SK-N-SH (cell line): ENCODE measurements at regions not wholly inside any gene's neighbourhood (a gene's known extent, or its start where the extent isn't known, plus 50 kb on each side); places are given as distances from the start of the nearest gene placed in this dataset.

Source experiments
- CTCF ChIA-PET: fragments of 300-600, 350-600 bp; formaldehyde crosslinking; extraction: SDS; loops from one replicate; lab custom pipeline; 2021; lab: Yijun Ruan, JAX
- POLR2A ChIA-PET: fragments of 350-600 bp; sonication (Branson Sonifier 250); formaldehyde crosslinking; extraction: SDS; loops from one replicate; lab custom pipeline; 2020; ENCODE audit warnings: antibody characterized with exemption, inconsistent platforms; lab: Yijun Ruan, JAX
- DNase-seq: peaks from one replicate; pipeline ENCODE4 v3.0.0; 2012
- H2AFZ ChIP-seq: fragments of 200-600 bp; sonication (generic); 2 replicates; pipeline ENCODE4 v1.8.1; 2016; ENCODE audit warnings: antibody characterized with exemption, mild to moderate bottlenecking, low read depth
- H3F3A ChIP-seq: fragments of 200-600 bp; sonication (generic); replicated peaks from 2 replicates; pipeline ENCODE3; 2016; ENCODE audit warnings: antibody characterized with exemption, mild to moderate bottlenecking; ENCODE audit not compliant: insufficient read depth
- H3K27ac ChIP-seq, 2 experiments: fragments of 200-500 bp in 1 of 2; fragments of 200-600 bp in 1 of 2; sonication (Bioruptor generic) in 1 of 2; sonication (generic), shearing (Covaris generic) in 1 of 2; 2 replicates each; pipeline versions ENCODE4 v1.5.1 to v1.6.1; 2014 to 2016; ENCODE audit warnings: low read depth in 2 of 2, inconsistent platforms in 1 of 2, low read length in 1 of 2, mild to moderate bottlenecking in 1 of 2, mixed read lengths in 1 of 2
- H3K27me3 ChIP-seq: fragments of 200-600 bp; sonication (generic), shearing (Covaris generic); 2 replicates; pipeline ENCODE4 v1.6.1; 2016; ENCODE audit warnings: mixed run types; ENCODE audit not compliant: insufficient read depth
- H3K36me3 ChIP-seq, 2 experiments: fragments of 200-500 bp in 1 of 2; fragments of 200-600 bp in 1 of 2; sonication (Bioruptor generic) in 1 of 2; sonication (generic) in 1 of 2; replicated peaks in 1 of 2; 2 replicates each; pipeline versions ENCODE3 to v1.5.1; 2014 to 2016; ENCODE audit warnings: low read length in 1 of 2, mild to moderate bottlenecking in 1 of 2; ENCODE audit not compliant: insufficient read depth in 2 of 2, control insufficient read depth in 1 of 2
- H3K4me1 ChIP-seq, 2 experiments: fragments of 200-500 bp in 1 of 2; fragments of 200-600 bp in 1 of 2; sonication (Bioruptor generic) in 1 of 2; sonication (generic), shearing (Covaris generic) in 1 of 2; 2 replicates each; pipeline versions ENCODE4 v1.5.1 to v1.6.1; 2014 to 2016; ENCODE audit warnings: low read depth in 1 of 2, low read length in 1 of 2, mixed run types in 1 of 2; ENCODE audit not compliant: insufficient read depth in 2 of 2, control insufficient read depth in 1 of 2
- H3K4me2 ChIP-seq: fragments of 200-600 bp; sonication (generic), shearing (Covaris generic); 2 replicates; pipeline ENCODE4 v1.6.1; 2017; ENCODE audit warnings: mixed run types
- H3K4me3 ChIP-seq, 2 experiments: fragments of 200-500 bp in 1 of 2; fragments of 200-600 bp in 1 of 2; sonication (Bioruptor generic) in 1 of 2; sonication (generic), shearing (Covaris generic) in 1 of 2; 2 replicates each; pipeline versions ENCODE4 v1.5.1 to v1.8.1; 2014 to 2016; ENCODE audit warnings: low read depth in 2 of 2, inconsistent platforms in 1 of 2, low read length in 1 of 2, mild to moderate bottlenecking in 1 of 2, mixed read lengths in 1 of 2, moderate library complexity in 1 of 2
- H3K79me2 ChIP-seq: fragments of 200-600 bp; sonication (generic); 2 replicates; pipeline ENCODE4 v1.8.1; 2017; ENCODE audit warnings: mild to moderate bottlenecking; ENCODE audit not compliant: insufficient read depth
- H3K9ac ChIP-seq: fragments of 200-600 bp; sonication (generic); 2 replicates; pipeline ENCODE4 v1.6.1; 2017; ENCODE audit warnings: mixed run types
- H3K9me2 ChIP-seq: fragments of 200-600 bp; sonication (generic); 2 replicates; pipeline ENCODE4 v1.6.1; 2017; ENCODE audit warnings: mixed run types
- H3K9me3 ChIP-seq: fragments of 200-600 bp; sonication (generic); 2 replicates; pipeline ENCODE4 v1.6.1; 2017; ENCODE audit warnings: mixed run types, mild to moderate bottlenecking, moderate library complexity
- H4K20me1 ChIP-seq: fragments of 200-600 bp; sonication (generic); 2 replicates; pipeline ENCODE4 v1.6.1; 2017; ENCODE audit warnings: mild to moderate bottlenecking, mixed run types; ENCODE audit not compliant: insufficient read depth
- ELF1 ChIP-seq: IDR thresholded peaks from 2 replicates; pipeline ENCODE4 v1.4.0; 2012
- EP300 ChIP-seq, 2 experiments: IDR thresholded peaks; 2 replicates each; pipeline versions ENCODE4 v1.4.0 to v1.6.1; 2012; ENCODE audit warnings: borderline replicate concordance in 1 of 2, low read depth in 1 of 2, low read length in 1 of 2
- EZH2phosphoT487 ChIP-seq: fragments of 200-600 bp; sonication (generic); IDR thresholded peaks from 2 replicates; pipeline ENCODE4 v1.6.1; 2017; ENCODE audit warnings: low read depth, mixed run types, mild to moderate bottlenecking, antibody characterized with exemption, moderate library complexity, borderline replicate concordance
- FOXM1 ChIP-seq: IDR thresholded peaks from 2 replicates; pipeline ENCODE4 v1.4.0; 2012; ENCODE audit warnings: low read depth, mild to moderate bottlenecking
- GABPA ChIP-seq: IDR thresholded peaks from 2 replicates; pipeline ENCODE4 v1.4.0; 2012; ENCODE audit warnings: low read depth, mild to moderate bottlenecking
- GATA2 ChIP-seq: sonication (generic); formaldehyde crosslinking; IDR thresholded peaks from 2 replicates; pipeline ENCODE4 v1.5.0; 2020; ENCODE audit warnings: mild to moderate bottlenecking, missing genetic modification reagents
- IRF3 ChIP-seq: fragments of 150-350 bp; IDR thresholded peaks from 2 replicates; pipeline ENCODE4 v1.6.1; 2016; ENCODE audit warnings: mild to moderate bottlenecking, low read depth, low read length
- MEF2A ChIP-seq: IDR thresholded peaks from 2 replicates; pipeline ENCODE4 v1.4.0; 2012; ENCODE audit warnings: low read depth, borderline replicate concordance
- MXI1 ChIP-seq: IDR thresholded peaks from 2 replicates; pipeline ENCODE4 v1.6.1; 2012; ENCODE audit warnings: mild to moderate bottlenecking, low read depth, low read length, improper control_type of control experiment
- PBX3 ChIP-seq: IDR thresholded peaks from 2 replicates; pipeline ENCODE4; 2012
- POLR2AphosphoS5 ChIP-seq: IDR thresholded peaks from 2 replicates; pipeline ENCODE4 v1.6.1; 2012; ENCODE audit warnings: low read depth, low read length
- RAD21 ChIP-seq: IDR thresholded peaks from 2 replicates; pipeline ENCODE4 v1.6.1; 2012; ENCODE audit warnings: mild to moderate bottlenecking, low read length
- REST ChIP-seq: IDR thresholded peaks from 2 replicates; pipeline ENCODE4 v1.6.1; 2012; ENCODE audit warnings: mild to moderate bottlenecking, low read depth, low read length, moderate library complexity
- RFX5 ChIP-seq: IDR thresholded peaks from 2 replicates; pipeline ENCODE4 v1.6.1; 2012; ENCODE audit warnings: mild to moderate bottlenecking, improper control_type of control experiment, low read length
- SIN3A ChIP-seq: IDR thresholded peaks from 2 replicates; pipeline ENCODE4 v1.6.1; 2012; ENCODE audit warnings: low read depth, mild to moderate bottlenecking, low read length, moderate library complexity, borderline replicate concordance
- TAF1 ChIP-seq: IDR thresholded peaks from 2 replicates; pipeline ENCODE4 v1.6.1; 2012; ENCODE audit warnings: low read depth, mild to moderate bottlenecking, low read length, moderate library complexity, borderline replicate concordance
- USF1 ChIP-seq: IDR thresholded peaks from 2 replicates; pipeline ENCODE4 v1.4.0; 2012; ENCODE audit warnings: low read depth, borderline replicate concordance
- USF2 ChIP-seq: fragments of 150-350 bp; IDR thresholded peaks from 2 replicates; pipeline ENCODE4 v1.6.1; 2017; ENCODE audit warnings: antibody characterized with exemption, low read length, low read depth, borderline replicate concordance
- YY1 ChIP-seq: IDR thresholded peaks from 2 replicates; pipeline ENCODE4 v1.4.0; 2012; ENCODE audit warnings: low read depth, mild to moderate bottlenecking
- ZBTB33 ChIP-seq: IDR thresholded peaks from 2 replicates; pipeline ENCODE4 v1.4.0; 2012; ENCODE audit warnings: low read depth, borderline replicate concordance
- WGBS: methylation state at CpG from one replicate; pipeline ENCODE4 v1.1.6; 2017; ENCODE audit warnings: low lambda C conversion rate; 5-methylcytosine and 5-hydroxymethylcytosine counted together

- POLR2A ChIA-PET, result no interaction called here
- TF ChIP-seq POLR2AphosphoS5, result no peak
- TF ChIP-seq ZBTB33, result no peak
- TF ChIP-seq RAD21, result no peak
- no peak for TF ChIP-seq GATA2 (CRISPR knock-in tag)
- TF ChIP-seq ELF1, result no peak
- no peak for TF ChIP-seq YY1
- no peak for TF ChIP-seq USF1
- TF ChIP-seq PBX3, result no peak
- TF ChIP-seq MEF2A, result no peak
- TF ChIP-seq EP300 (IDR thresholded peaks at IDR 0.05; ENCODE audit: borderline replicate concordance in 1 of 2, low read depth in 1 of 2, low read length in 1 of 2), result no peak
- no peak for TF ChIP-seq FOXM1
- TF ChIP-seq MXI1, result no peak
- no peak for TF ChIP-seq REST
- no peak for TF ChIP-seq SIN3A
- no peak for TF ChIP-seq EZH2phosphoT487
- TF ChIP-seq IRF3, result no peak
- no peak for TF ChIP-seq RFX5
- no peak for TF ChIP-seq TAF1
- no peak for TF ChIP-seq GABPA
- TF ChIP-seq USF2, result no peak
- H3F3A ChIP-seq, result no peaks in the 10 kb centered on the region
- no peaks in the 10 kb centered on the region for H3K9me3 ChIP-seq
- CTCF ChIA-PET, result no interaction called here
- no peak overlapping the region for H2AFZ ChIP-seq
- H3K27ac ChIP-seq, result no peak overlapping the region
- H3K4me1 ChIP-seq, result no peaks in the 10 kb centered on the region
- no peaks in the 10 kb centered on the region for H3K36me3 ChIP-seq
- DNase-seq, result no peak
- no peaks in the 10 kb centered on the region for H3K9me2 ChIP-seq
- no peak overlapping the region for H3K4me3 ChIP-seq
- H3K27me3 ChIP-seq, result no peaks in the 10 kb centered on the region
- 20% methylated on average over 5 of the region's 5 CpGs for WGBS
- H3K79me2 ChIP-seq, result no peaks in the 10 kb centered on the region
- H3K9ac ChIP-seq, result no peak overlapping the region
- H4K20me1 ChIP-seq, result no peaks in the 10 kb centered on the region
- no peak overlapping the region for H3K4me2 ChIP-seq
Observed at GRCh38 chr9:24044576-24044975, 218.5 kb upstream of the ELAVL2 start.
